ENCODE measurements at regions not wholly inside any gene's neighbourhood (a gene's known extent, or its start where the extent isn't known, plus 50 kb on each side); places are given as distances from the start of the nearest gene placed in this dataset.

DNA sequence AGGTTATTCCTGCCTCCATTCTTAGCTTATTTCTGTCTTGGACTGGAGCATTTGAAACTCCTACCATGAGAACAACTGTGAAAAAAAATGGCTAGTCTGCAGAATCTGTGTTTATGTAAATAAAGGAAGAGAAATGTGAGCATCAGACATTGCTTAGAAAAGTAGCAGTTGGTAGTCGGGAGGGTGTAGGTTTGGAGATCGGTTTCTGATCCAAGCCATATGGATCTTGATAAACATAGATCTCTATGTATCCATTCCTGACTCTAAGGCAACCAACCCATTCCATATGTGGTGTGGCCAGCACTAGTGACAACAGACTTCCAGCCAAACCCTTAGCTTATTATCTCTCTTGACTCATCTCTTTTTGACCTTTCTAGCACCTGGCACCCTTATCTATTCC is 127.1 kb downstream of the NMUR2 start:
- TF ChIP-seq, protein P1, sequence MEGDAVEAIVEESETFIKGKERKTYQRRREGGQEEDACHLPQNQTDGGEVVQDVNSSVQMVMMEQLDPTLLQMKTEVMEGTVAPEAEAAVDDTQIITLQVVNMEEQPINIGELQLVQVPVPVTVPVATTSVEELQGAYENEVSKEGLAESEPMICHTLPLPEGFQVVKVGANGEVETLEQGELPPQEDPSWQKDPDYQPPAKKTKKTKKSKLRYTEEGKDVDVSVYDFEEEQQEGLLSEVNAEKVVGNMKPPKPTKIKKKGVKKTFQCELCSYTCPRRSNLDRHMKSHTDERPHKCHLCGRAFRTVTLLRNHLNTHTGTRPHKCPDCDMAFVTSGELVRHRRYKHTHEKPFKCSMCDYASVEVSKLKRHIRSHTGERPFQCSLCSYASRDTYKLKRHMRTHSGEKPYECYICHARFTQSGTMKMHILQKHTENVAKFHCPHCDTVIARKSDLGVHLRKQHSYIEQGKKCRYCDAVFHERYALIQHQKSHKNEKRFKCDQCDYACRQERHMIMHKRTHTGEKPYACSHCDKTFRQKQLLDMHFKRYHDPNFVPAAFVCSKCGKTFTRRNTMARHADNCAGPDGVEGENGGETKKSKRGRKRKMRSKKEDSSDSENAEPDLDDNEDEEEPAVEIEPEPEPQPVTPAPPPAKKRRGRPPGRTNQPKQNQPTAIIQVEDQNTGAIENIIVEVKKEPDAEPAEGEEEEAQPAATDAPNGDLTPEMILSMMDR (IDR thresholded peaks at IDR 0.05) = no peak
- no peak for TF ChIP-seq POLR2A (IDR thresholded peaks at IDR 0.05)

Data from right lobe of liver (tissue), 4 donors.